CD4-positive, CD25-positive, alpha-beta regulatory T cell (primary cell): ENCODE measurements at regions not wholly inside any gene's neighbourhood (a gene's known extent, or its start where the extent isn't known, plus 50 kb on each side); places are given as distances from the start of the nearest gene placed in this dataset.

Source experiments
- ATAC-seq, 2 donors: fragments of 150-1000 bp; cut with Tn5 transposase; one replicate each; pipeline ENCODE4 v1.10.0; 2021; ENCODE audit warnings: low read depth in 2 of 2, moderate number of reproducible peaks in 2 of 2, moderate library complexity in 1 of 2
- DNase-seq, 3 donors: peaks; one replicate each; pipeline versions ENCODE4 v3.0.0 to v3.0.0-alpha.2; 2012 to 2022; ENCODE audit warnings: mixed read lengths in 1 of 3
- H3K27ac ChIP-seq: one replicate; pipeline ENCODE4 v1.7.0; 2013; ENCODE audit warnings: mild to moderate bottlenecking, low read length; ENCODE audit not compliant: insufficient read depth, poor library complexity, severe bottlenecking
- H3K27me3 ChIP-seq: one replicate; pipeline ENCODE4 v1.7.0; 2013; ENCODE audit warnings: low read length; ENCODE audit not compliant: control insufficient read depth, insufficient read depth
- H3K36me3 ChIP-seq: one replicate; pipeline ENCODE4 v1.7.0; 2013; ENCODE audit warnings: mild to moderate bottlenecking, low read length, moderate library complexity; ENCODE audit not compliant: control insufficient read depth, insufficient read depth
- H3K4me1 ChIP-seq: 2 replicates; pipeline ENCODE4 v1.7.0; 2013; ENCODE audit warnings: mild to moderate bottlenecking, low read length; ENCODE audit not compliant: insufficient read depth, control insufficient read depth, poor library complexity, severe bottlenecking
- H3K4me3 ChIP-seq: one replicate; pipeline ENCODE4 v1.7.0; 2013; ENCODE audit warnings: low read depth, mild to moderate bottlenecking, low read length, moderate library complexity
- H3K9me3 ChIP-seq, 2 experiments: 1 replicate in 1 of 2; 2 replicates in 1 of 2; pipeline ENCODE4 v1.7.0; 2013; ENCODE audit warnings: low read length in 2 of 2, mild to moderate bottlenecking in 1 of 2, moderate library complexity in 1 of 2; ENCODE audit not compliant: control insufficient read depth in 2 of 2
- H3K27ac Mint-ChIP-seq, 3 donors: one replicate each; pipeline ENCODE4 v1.8.0; 2020 to 2022; ENCODE audit warnings: mild to moderate bottlenecking in 3 of 3, mixed read lengths in 3 of 3, moderate library complexity in 2 of 3
- H3K27me3 Mint-ChIP-seq: one replicate; pipeline ENCODE4 v1.8.0; 2022; ENCODE audit warnings: mild to moderate bottlenecking, mixed read lengths
- H3K36me3 Mint-ChIP-seq: one replicate; pipeline ENCODE4 v1.8.0; 2020; ENCODE audit warnings: mixed read lengths
- H3K4me1 Mint-ChIP-seq, 4 donors: one replicate each; pipeline ENCODE4 v1.8.0; 2020 to 2022; ENCODE audit warnings: mixed read lengths in 4 of 4, mild to moderate bottlenecking in 1 of 4
- H3K4me3 Mint-ChIP-seq, 4 donors: one replicate each; pipeline ENCODE4 v1.8.0; 2020 to 2022; ENCODE audit warnings: mild to moderate bottlenecking in 4 of 4, mixed read lengths in 4 of 4, moderate library complexity in 3 of 4
- H3K9me3 Mint-ChIP-seq, 7 donors: one replicate each; pipeline ENCODE4 v1.8.0; 2020 to 2022; ENCODE audit warnings: mixed read lengths in 7 of 7, mild to moderate bottlenecking in 3 of 7, moderate library complexity in 2 of 7

- H3K9me3 Mint-ChIP-seq = peaks cover 0 to 4% (median 0%) of the 10 kb centered on the region in 7 donors
- Histone ChIP-seq H3K36me3 (no peaks in the 10 kb centered on the region), H3K4me1 (no peaks in the 10 kb centered on the region), H3K27me3 (no peaks in the 10 kb centered on the region), H3K4me3 (no peak overlapping the region), H3K9me3 (no peaks in the 10 kb centered on the region), H3K27ac (no peak overlapping the region)
- no peak for ATAC-seq
- H3K36me3 Mint-ChIP-seq = no peaks in the 10 kb centered on the region
- no peak overlapping the region for H3K4me3 Mint-ChIP-seq
- H3K27me3 Mint-ChIP-seq = no peaks in the 10 kb centered on the region
- H3K27ac Mint-ChIP-seq = peak overlapping the region in 1 of 3 donors; percentile 64
- no peaks in the 10 kb centered on the region for H3K4me1 Mint-ChIP-seq
- DNase-seq = no peak
Observed at GRCh38 chr17:13268791-13269595, 251.2 kb upstream of the ELAC2 start.

- Mint-ChIP-seq H3K9me3 (peaks cover 0 to 2% (median 0%) of the 10 kb centered on the region in 7 donors), H3K36me3 (no peaks in the 10 kb centered on the region), H3K4me1 (no peaks in the 10 kb centered on the region), H3K4me3 (no peak overlapping the region), H3K27me3 (no peaks in the 10 kb centered on the region), H3K27ac (no peak overlapping the region)
- DNase-seq = no peak
- Histone ChIP-seq H3K9me3 (no peaks in the 10 kb centered on the region), H3K36me3 (no peaks in the 10 kb centered on the region), H3K27ac (no peak overlapping the region), H3K4me3 (no peak overlapping the region), H3K27me3 (no peaks in the 10 kb centered on the region), H3K4me1 (no peaks in the 10 kb centered on the region)
- no peak for ATAC-seq
Observed at GRCh38 chr17:13266606-13267005, 248.8 kb upstream of the ELAC2 start.

DNA sequence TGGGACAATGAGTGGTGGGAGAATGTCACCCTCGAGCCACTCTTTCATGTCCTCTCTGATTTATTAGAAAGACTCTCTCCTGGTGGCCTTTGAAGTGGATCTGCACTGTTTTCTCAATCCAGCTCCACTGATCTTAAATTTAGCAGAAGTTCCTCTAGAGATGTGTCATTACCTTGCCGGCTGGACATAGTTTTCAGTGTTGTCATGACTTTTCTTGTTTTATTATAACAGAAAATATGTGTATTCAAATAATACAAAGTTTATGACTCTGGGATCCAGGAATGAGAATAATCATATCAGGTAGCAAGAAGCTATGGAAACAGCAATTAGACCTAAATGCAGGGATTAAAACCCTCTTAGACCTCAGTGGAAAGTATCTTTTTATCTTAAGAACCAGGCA is 247.5 kb upstream of the ELAC2 start:
- H3K9me3 Mint-ChIP-seq = peaks cover 0 to 3% (median 0%) of the 10 kb centered on the region in 7 donors
- H3K4me3 ChIP-seq = no peak overlapping the region
- H3K9me3 ChIP-seq = no peaks in the 10 kb centered on the region
- ATAC-seq = no peak
- no peak for DNase-seq
- no peak overlapping the region for H3K4me3 Mint-ChIP-seq
- H3K36me3 Mint-ChIP-seq = no peaks in the 10 kb centered on the region
- no peaks in the 10 kb centered on the region for H3K27me3 ChIP-seq
- H3K27ac Mint-ChIP-seq = no peak overlapping the region
- H3K4me1 ChIP-seq = no peaks in the 10 kb centered on the region
- H3K36me3 ChIP-seq = no peaks in the 10 kb centered on the region
- no peaks in the 10 kb centered on the region for H3K27me3 Mint-ChIP-seq
- no peaks in the 10 kb centered on the region for H3K4me1 Mint-ChIP-seq
- H3K27ac ChIP-seq = no peak overlapping the region

DNA sequence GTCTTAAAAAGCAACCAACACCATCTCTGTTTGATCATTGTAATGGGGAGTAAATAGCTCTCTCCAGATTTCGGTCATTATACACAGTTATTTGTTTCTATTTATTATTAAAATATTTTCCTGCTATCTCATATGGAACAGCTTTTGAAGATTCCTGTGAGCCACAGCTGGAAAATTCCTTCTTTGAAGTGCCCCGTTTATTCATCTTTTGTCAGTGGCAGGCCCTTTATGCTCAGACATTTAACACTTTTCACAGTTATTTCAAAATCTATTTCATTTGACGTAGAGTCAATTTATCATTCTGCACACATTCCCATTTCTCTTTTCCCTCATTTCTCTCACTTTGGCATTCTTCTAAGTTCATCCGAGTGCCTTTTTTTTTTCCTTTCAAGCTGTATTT is 245.9 kb upstream of the ELAC2 start:
- Histone ChIP-seq H3K27me3 (no peaks in the 10 kb centered on the region), H3K9me3 (no peaks in the 10 kb centered on the region), H3K27ac (no peak overlapping the region), H3K4me1 (no peaks in the 10 kb centered on the region), H3K4me3 (no peak overlapping the region), H3K36me3 (no peaks in the 10 kb centered on the region)
- H3K27me3 Mint-ChIP-seq = no peaks in the 10 kb centered on the region
- H3K9me3 Mint-ChIP-seq = peaks cover 0 to 2% (median 0%) of the 10 kb centered on the region in 7 donors
- DNase-seq = no peak
- ATAC-seq = no peak
- H3K4me1 Mint-ChIP-seq = no peaks in the 10 kb centered on the region
- H3K27ac Mint-ChIP-seq = no peak overlapping the region
- no peaks in the 10 kb centered on the region for H3K36me3 Mint-ChIP-seq
- no peak overlapping the region for H3K4me3 Mint-ChIP-seq

GRCh38 chr17:13256545-13256944 is 238.7 kb upstream of the ELAC2 start:
- DNase-seq (no peak), ATAC-seq (no peak)
- Histone ChIP-seq H3K4me1 (no peaks in the 10 kb centered on the region), H3K4me3 (no peak overlapping the region), H3K27me3 (no peaks in the 10 kb centered on the region), H3K27ac (no peak overlapping the region), H3K9me3 (no peaks in the 10 kb centered on the region), H3K36me3 (no peaks in the 10 kb centered on the region)
- no peak overlapping the region for H3K4me3 Mint-ChIP-seq
- no peaks in the 10 kb centered on the region for H3K4me1 Mint-ChIP-seq
- H3K9me3 Mint-ChIP-seq = peaks cover 0 to 10% (median 3%) of the 10 kb centered on the region in 7 donors
- no peaks in the 10 kb centered on the region for H3K36me3 Mint-ChIP-seq
- H3K27ac Mint-ChIP-seq = no peak overlapping the region
- no peaks in the 10 kb centered on the region for H3K27me3 Mint-ChIP-seq

GRCh38 chr17:13253733-13254410 is 236.0 kb upstream of the ELAC2 start:
- Mint-ChIP-seq H3K27ac (no peak overlapping the region), H3K9me3 (peaks cover 0 to 22% (median 2%) of the 10 kb centered on the region in 7 donors), H3K27me3 (no peaks in the 10 kb centered on the region), H3K4me3 (no peak overlapping the region), H3K4me1 (no peaks in the 10 kb centered on the region), H3K36me3 (no peaks in the 10 kb centered on the region)
- Histone ChIP-seq H3K4me1 (no peaks in the 10 kb centered on the region), H3K9me3 (peaks cover 0 to 2% of the 10 kb centered on the region in 2 experiments), H3K27ac (no peak overlapping the region), H3K4me3 (no peak overlapping the region), H3K36me3 (no peaks in the 10 kb centered on the region), H3K27me3 (no peaks in the 10 kb centered on the region)
- no peak for ATAC-seq
- DNase-seq = no peak

DNA sequence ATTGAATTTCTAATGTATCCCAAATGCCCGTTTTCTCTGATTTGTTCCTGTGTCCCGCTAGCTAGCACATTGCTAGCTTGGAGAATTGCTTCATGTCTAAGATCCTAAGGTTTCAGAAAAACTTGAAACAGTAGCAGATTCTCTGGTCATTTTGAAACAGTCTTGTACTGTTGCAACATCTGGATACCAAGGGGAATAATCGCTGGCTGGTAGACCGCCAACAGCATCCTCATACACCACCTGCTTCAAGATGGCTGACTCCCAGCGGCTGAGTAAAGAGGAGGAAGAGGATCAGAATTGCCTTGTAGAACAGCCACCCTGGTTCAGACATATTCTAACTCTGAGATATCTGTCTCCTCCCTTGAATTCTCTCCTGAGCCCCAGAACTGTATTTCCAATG is 226.7 kb upstream of the ELAC2 start:
- Histone ChIP-seq H3K27ac (no peak overlapping the region), H3K4me1 (no peaks in the 10 kb centered on the region), H3K4me3 (no peak overlapping the region), H3K9me3 (no peaks in the 10 kb centered on the region), H3K36me3 (no peaks in the 10 kb centered on the region), H3K27me3 (no peaks in the 10 kb centered on the region)
- DNase-seq (no peak), ATAC-seq (no peak)
- Mint-ChIP-seq H3K27me3 (peaks cover 6% of the 10 kb centered on the region), H3K27ac (no peak overlapping the region), H3K4me3 (no peak overlapping the region), H3K36me3 (no peaks in the 10 kb centered on the region), H3K9me3 (peaks cover 0 to 4% (median 2%) of the 10 kb centered on the region in 7 donors), H3K4me1 (no peaks in the 10 kb centered on the region)

DNA sequence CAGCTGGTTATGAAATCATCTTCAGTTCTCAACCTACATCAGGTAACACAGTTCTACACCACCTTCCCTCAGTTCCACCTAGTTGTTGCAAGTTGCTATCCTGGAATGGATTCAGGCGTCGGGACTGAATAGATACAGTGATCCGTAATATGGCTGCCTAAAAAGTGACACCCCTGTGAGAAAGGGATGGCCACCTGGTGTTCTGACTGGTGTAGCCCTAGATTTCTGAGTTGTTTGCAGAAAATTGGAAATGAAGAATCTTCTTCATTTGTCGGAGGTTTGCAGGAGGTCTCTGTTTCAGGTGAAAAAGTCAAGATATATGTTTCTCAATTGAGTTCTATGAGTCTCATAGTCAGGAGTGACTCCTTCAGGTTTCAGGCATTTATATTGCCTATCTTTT is 225.8 kb upstream of the ELAC2 start:
- Mint-ChIP-seq H3K9me3 (peaks cover 0 to 3% (median 2%) of the 10 kb centered on the region in 7 donors), H3K36me3 (no peaks in the 10 kb centered on the region), H3K4me3 (no peak overlapping the region), H3K4me1 (no peaks in the 10 kb centered on the region), H3K27me3 (peaks cover 7% of the 10 kb centered on the region), H3K27ac (no peak overlapping the region)
- H3K9me3 ChIP-seq = no peaks in the 10 kb centered on the region
- ATAC-seq (no peak), DNase-seq (no peak)
- H3K27ac ChIP-seq = no peak overlapping the region
- H3K27me3 ChIP-seq = no peaks in the 10 kb centered on the region
- H3K4me1 ChIP-seq = no peaks in the 10 kb centered on the region
- no peak overlapping the region for H3K4me3 ChIP-seq
- H3K36me3 ChIP-seq = no peaks in the 10 kb centered on the region
